GM12874 (cell line): ENCODE measurements at regions not wholly inside any gene's neighbourhood (a gene's known extent, or its start where the extent isn't known, plus 50 kb on each side); places are given as distances from the start of the nearest gene placed in this dataset.

Experiments used
- TF ChIP-seq, protein P1 (sequence below): IDR thresholded peaks from 2 replicates; pipeline ENCODE4 v1.5.1; 2011; ENCODE audit warnings: low read depth, mild to moderate bottlenecking, control low read depth, low read length, moderate library complexity; ENCODE audit not compliant: insufficient read depth

- TF ChIP-seq, protein P1, sequence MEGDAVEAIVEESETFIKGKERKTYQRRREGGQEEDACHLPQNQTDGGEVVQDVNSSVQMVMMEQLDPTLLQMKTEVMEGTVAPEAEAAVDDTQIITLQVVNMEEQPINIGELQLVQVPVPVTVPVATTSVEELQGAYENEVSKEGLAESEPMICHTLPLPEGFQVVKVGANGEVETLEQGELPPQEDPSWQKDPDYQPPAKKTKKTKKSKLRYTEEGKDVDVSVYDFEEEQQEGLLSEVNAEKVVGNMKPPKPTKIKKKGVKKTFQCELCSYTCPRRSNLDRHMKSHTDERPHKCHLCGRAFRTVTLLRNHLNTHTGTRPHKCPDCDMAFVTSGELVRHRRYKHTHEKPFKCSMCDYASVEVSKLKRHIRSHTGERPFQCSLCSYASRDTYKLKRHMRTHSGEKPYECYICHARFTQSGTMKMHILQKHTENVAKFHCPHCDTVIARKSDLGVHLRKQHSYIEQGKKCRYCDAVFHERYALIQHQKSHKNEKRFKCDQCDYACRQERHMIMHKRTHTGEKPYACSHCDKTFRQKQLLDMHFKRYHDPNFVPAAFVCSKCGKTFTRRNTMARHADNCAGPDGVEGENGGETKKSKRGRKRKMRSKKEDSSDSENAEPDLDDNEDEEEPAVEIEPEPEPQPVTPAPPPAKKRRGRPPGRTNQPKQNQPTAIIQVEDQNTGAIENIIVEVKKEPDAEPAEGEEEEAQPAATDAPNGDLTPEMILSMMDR = no peak
Measured at GRCh38 chr14:66115740-66116502, 370.2 kb upstream of the CCDC196 start.

GRCh38 chr14:66116732-66117131 lies 369.4 kb upstream of the CCDC196 start:
- TF ChIP-seq, protein P1 = no peak

DNA sequence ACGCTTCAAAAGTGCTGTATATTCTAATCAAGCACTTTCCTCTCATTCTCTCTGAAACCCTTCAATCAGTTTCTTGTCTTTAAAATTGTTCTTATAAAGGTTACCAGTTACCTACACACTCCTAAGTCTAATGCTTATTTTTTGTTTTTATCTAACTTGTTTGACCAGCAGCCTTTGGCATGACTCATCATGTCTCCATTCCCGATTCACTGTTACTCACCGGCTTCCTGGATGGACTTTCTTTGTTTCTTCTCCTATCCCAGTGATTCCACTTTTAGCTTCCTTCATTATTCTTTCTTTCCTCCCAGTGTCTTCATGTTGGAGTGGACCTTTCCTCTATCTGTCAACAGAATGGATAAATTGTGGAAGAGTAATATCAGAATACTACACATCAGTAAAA lies 368.6 kb upstream of the CCDC196 start:
- TF ChIP-seq, protein P1 = no peak

- TF ChIP-seq, protein P1 = no peak
Measured at GRCh38 chr14:66119606-66120231, 366.5 kb upstream of the CCDC196 start.

- TF ChIP-seq, protein P1 = no peak
Measured at GRCh38 chr14:66120402-66120801, 365.8 kb upstream of the CCDC196 start.

- TF ChIP-seq, protein P1 = no peak
Measured at GRCh38 chr14:66121859-66122258, 364.3 kb upstream of the CCDC196 start.

- TF ChIP-seq, protein P1 = no peak
Measured at GRCh38 chr14:66129224-66129623, 356.9 kb upstream of the CCDC196 start.
